A549 (cell line): ENCODE measurements at regions not wholly inside any gene's neighbourhood (a gene's known extent, or its start where the extent isn't known, plus 50 kb on each side); places are given as distances from the start of the nearest gene placed in this dataset.

ENCODE experiments used
- ATAC-seq, 2 experiments: fragments of 200-7000 bp in 1 of 2; fragments of >200 bp in 1 of 2; cut with Nextera tagmentation in 1 of 2; cut with Tn5 transposase in 1 of 2; 3 replicates each; pipeline versions ENCODE4 v1.8.0 to v1.9.1; 2018 to 2020; ENCODE audit warnings: mild to moderate bottlenecking in 1 of 2, moderate library complexity in 1 of 2
- CTCF ChIA-PET: fragments of 300-600 bp; sonication (Branson Sonifier 250); formaldehyde crosslinking; extraction: SDS; loops from one replicate; lab custom pipeline; 2021; ENCODE audit warnings: antibody characterized with exemption, inconsistent platforms; lab: Yijun Ruan, JAX
- POLR2A ChIA-PET: fragments of 350-600 bp; formaldehyde crosslinking; extraction: SDS; loops from one replicate; lab custom pipeline; 2021; ENCODE audit warnings: antibody characterized with exemption, inconsistent platforms; lab: Yijun Ruan, JAX
- DNase-seq, 2 experiments: peaks; one replicate each; pipeline versions ENCODE4 v3.0.0 to v3.0.0-alpha.2; 2011 to 2016; ENCODE audit warnings: low read depth in 1 of 2, low spot score in 1 of 2
- FAIRE-seq: peaks from 2 replicates; lab custom pipeline; 2011; peaks lifted over from hg19 to GRCh38; lab: Jason Lieb, UNC
- H3K27ac ChIP-seq, 2 experiments: fragments of >200 bp; sonication (Bioruptor Twin); formaldehyde crosslinking; 3 replicates each; pipeline ENCODE4 v1.5.1; 2016 to 2017
- H3K4me1 ChIP-seq: fragments of >200 bp; sonication (Bioruptor Twin); formaldehyde crosslinking; 3 replicates; pipeline ENCODE4 v1.6.1; 2016
- H3K4me2 ChIP-seq: fragments of >200 bp; sonication (Bioruptor Twin); formaldehyde crosslinking; 3 replicates; pipeline ENCODE4 v1.6.1; 2016
- H3K4me3 ChIP-seq: fragments of >200 bp; sonication (Bioruptor Twin); formaldehyde crosslinking; 3 replicates; pipeline ENCODE4 v1.5.1; 2016
- H3K9me3 ChIP-seq: fragments of >200 bp; sonication (Bioruptor Twin); formaldehyde crosslinking; 3 replicates; pipeline ENCODE4 v1.6.1; 2016
- BHLHE40 ChIP-seq: IDR thresholded peaks from 2 replicates; pipeline ENCODE4 v1.6.1; 2012; ENCODE audit warnings: low read depth, low read length, inconsistent platforms
- CEBPB ChIP-seq, 2 experiments: fragments of >200 bp in 1 of 2; sonication (Bioruptor Twin) in 1 of 2; formaldehyde crosslinking in 1 of 2; IDR thresholded peaks; 2 replicates each; pipeline ENCODE4 v1.6.1; 2012 to 2016
- CHD2 ChIP-seq: fragments of 150-350 bp; IDR thresholded peaks from 2 replicates; pipeline ENCODE4 v1.6.1; 2014; ENCODE audit warnings: low read length; ENCODE audit not compliant: partially characterized antibody
- CHD4 ChIP-seq: fragments of 200-600 bp; sonication (generic); IDR thresholded peaks from 2 replicates; pipeline ENCODE4 v1.6.1; 2016; ENCODE audit warnings: antibody characterized with exemption, mild to moderate bottlenecking, borderline replicate concordance
- EHMT2 ChIP-seq: fragments of 200-600 bp; sonication (generic); IDR thresholded peaks from 2 replicates; pipeline ENCODE4 v1.6.1; 2016; ENCODE audit warnings: antibody characterized with exemption, low read depth, mild to moderate bottlenecking, moderate library complexity
- FOSB ChIP-seq: fragments of 250-450 bp; sonication (Bioruptor Pico); IDR thresholded peaks from 2 replicates; pipeline ENCODE4 v1.5.0; 2020; ENCODE audit warnings: mild to moderate bottlenecking, moderate library complexity
- FOSL2 ChIP-seq, 2 experiments: fragments of 450-650 bp in 1 of 2; fragments of >200 bp in 1 of 2; sonication (Bioruptor Twin) in 1 of 2; formaldehyde crosslinking; IDR thresholded peaks; 2 replicates each; pipeline versions ENCODE4 v1.5.0 to v1.6.1; 2016 to 2020; ENCODE audit warnings: mild to moderate bottlenecking in 1 of 2, moderate library complexity in 1 of 2
- GATA3 ChIP-seq: IDR thresholded peaks from 2 replicates; pipeline ENCODE4 v1.6.1; 2012; ENCODE audit warnings: borderline replicate concordance
- HDAC2 ChIP-seq: fragments of 200-600 bp; sonication (generic); IDR thresholded peaks from 2 replicates; pipeline ENCODE4 v1.6.1; 2016
- JUN ChIP-seq, 2 experiments: fragments of >200 bp; sonication (Bioruptor Twin); formaldehyde crosslinking; IDR thresholded peaks; 2 replicates in 1 of 2; 3 replicates in 1 of 2; pipeline ENCODE4 v1.6.1; 2016 to 2017
- JUNB ChIP-seq: fragments of >200 bp; sonication (Bioruptor Twin); formaldehyde crosslinking; IDR thresholded peaks from 2 replicates; pipeline ENCODE4 v1.6.1; 2016
- MAZ ChIP-seq: fragments of 150-350 bp; IDR thresholded peaks from 2 replicates; pipeline ENCODE4 v1.6.1; 2014; ENCODE audit warnings: antibody characterized with exemption, low read depth, low read length, borderline replicate concordance
- NR3C1 ChIP-seq: fragments of >200 bp; sonication (Bioruptor Twin); formaldehyde crosslinking; IDR thresholded peaks from 3 replicates; pipeline ENCODE4 v1.6.1; 2017
- PHF8 ChIP-seq: fragments of 200-600 bp; sonication (generic); IDR thresholded peaks from 2 replicates; pipeline ENCODE4 v1.6.1; 2016; ENCODE audit warnings: low read depth, mild to moderate bottlenecking, antibody characterized with exemption, moderate library complexity, borderline replicate concordance
- POLR2A ChIP-seq: IDR thresholded peaks from 2 replicates; pipeline ENCODE4 v1.6.1; 2012; ENCODE audit warnings: mild to moderate bottlenecking, low read length
- RAD21 ChIP-seq, 2 experiments: fragments of >200 bp in 1 of 2; sonication (Bioruptor Twin) in 1 of 2; formaldehyde crosslinking in 1 of 2; IDR thresholded peaks in 1 of 2; conservative IDR thresholded peaks in 1 of 2; 2 replicates in 1 of 2; 3 replicates in 1 of 2; pipeline ENCODE4 v1.6.1; 2012 to 2018; ENCODE audit warnings: inconsistent platforms in 1 of 2
- RCOR1 ChIP-seq: fragments of 150-350 bp; IDR thresholded peaks from 2 replicates; pipeline ENCODE4 v1.6.1; 2014; ENCODE audit warnings: antibody characterized with exemption, low read length, low read depth
- RFX5 ChIP-seq: fragments of 450-650 bp; IDR thresholded peaks from 2 replicates; pipeline ENCODE4 v1.7.1; 2014; ENCODE audit warnings: antibody characterized with exemption, mild to moderate bottlenecking, moderate library complexity
- TP53 ChIP-seq: fragments of 250-450 bp; sonication (Bioruptor Pico); IDR thresholded peaks from 2 replicates; pipeline ENCODE4 v1.5.0; 2021; ENCODE audit warnings: mild to moderate bottlenecking, moderate library complexity
- ZNF302 ChIP-seq: fragments of 250-450 bp; sonication (Bioruptor Pico); IDR thresholded peaks from 2 replicates; pipeline ENCODE4 v1.9.0; 2021; ENCODE audit warnings: inconsistent platforms, mild to moderate bottlenecking, moderate library complexity
- WGBS: methylation state at CpG from one replicate; pipeline ENCODE4 v1.1.6; 2017; ENCODE audit errors: missing lambda C conversion rate; 5-methylcytosine and 5-hydroxymethylcytosine counted together
- TF ChIP-seq, protein P1 (sequence below): IDR thresholded peaks from 2 replicates; pipeline ENCODE4 v1.6.1; 2012; ENCODE audit warnings: low read depth, borderline replicate concordance
- TF ChIP-seq, protein P2 (sequence below): fragments of 150-350 bp; IDR thresholded peaks from 2 replicates; pipeline ENCODE4 v1.6.1; 2014; ENCODE audit warnings: low read depth, mild to moderate bottlenecking, low read length
- TF ChIP-seq, protein P3 (sequence below): fragments of >200 bp; sonication (Bioruptor Twin); formaldehyde crosslinking; IDR thresholded peaks from 3 replicates; pipeline ENCODE4 v1.6.1; 2016
- TF ChIP-seq, protein P4 (sequence below): fragments of 450-650 bp; IDR thresholded peaks from 2 replicates; pipeline ENCODE4 v1.6.1; 2014; ENCODE audit warnings: antibody characterized with exemption

DNA sequence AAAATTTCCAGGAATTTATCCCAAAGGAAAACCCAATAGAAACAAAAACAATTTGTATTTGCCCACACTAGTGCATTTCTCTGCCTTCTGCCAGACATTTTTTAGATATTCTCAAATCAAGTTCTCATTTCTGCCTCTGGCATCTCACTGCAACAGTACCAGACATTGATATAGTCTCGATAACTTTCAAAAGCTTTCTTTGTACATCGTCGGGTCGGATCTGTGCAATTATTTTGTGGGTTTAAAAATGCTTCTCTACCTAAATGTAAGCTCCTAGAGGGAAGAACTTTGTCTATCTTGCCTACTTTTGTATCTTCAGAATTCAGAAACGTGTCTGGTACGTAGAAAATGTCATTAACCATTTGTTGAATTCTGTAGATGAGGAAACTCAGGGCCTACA, 125.5 kb upstream of the LIFR start:
- DNase-seq, result no peak
- TF ChIP-seq EHMT2, result no peak
- Histone ChIP-seq H3K4me1 (no peaks in the 10 kb centered on the region), H3K9me3 (no peaks in the 10 kb centered on the region), H3K4me2 (no peak overlapping the region), H3K4me3 (no peak overlapping the region), H3K27ac (no peak overlapping the region)
- POLR2A ChIA-PET, result no interaction called here
- no peak for ATAC-seq
- CTCF ChIA-PET, result interaction anchor here (1.5 kb wide), 2 partner anchors 12 to 240 kb away, joined by 3 to 6 read pairs; no protein-coding TSS in a partner anchor
- FAIRE-seq, result no peak
- WGBS, result 79% methylated on average over 6 of the region's 6 CpGs

DNA sequence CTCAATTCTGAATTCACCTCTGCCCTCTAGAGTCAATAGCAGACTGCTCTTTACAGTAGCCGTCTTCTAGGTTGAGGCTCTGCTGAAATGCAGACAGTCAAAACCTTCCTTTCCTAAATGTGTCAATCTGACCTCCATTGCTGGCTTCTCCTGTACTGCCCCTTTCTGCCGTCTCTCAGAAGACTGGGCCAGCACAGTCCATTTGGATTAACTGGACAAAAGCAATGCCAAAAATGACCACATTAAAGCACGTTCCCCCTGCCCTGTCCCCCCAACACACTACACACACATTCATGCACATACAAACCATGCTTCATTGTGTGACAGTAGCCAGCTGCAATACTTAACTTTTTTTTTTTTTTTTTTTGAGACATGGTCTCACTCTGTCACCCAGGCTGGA, 130.2 kb upstream of the LIFR start:
- Histone ChIP-seq H3K4me3 (no peak overlapping the region), H3K4me2 (no peak overlapping the region), H3K9me3 (no peaks in the 10 kb centered on the region), H3K4me1 (no peaks in the 10 kb centered on the region), H3K27ac (no peak overlapping the region)
- POLR2A ChIA-PET, result no interaction called here
- FAIRE-seq (no peak), DNase-seq (no peak), ATAC-seq (no peak)
- no peak for TF ChIP-seq HDAC2
- TF ChIP-seq POLR2A, result no peak
- TF ChIP-seq JUNB, result no peak
- TF ChIP-seq RAD21 (conservative IDR thresholded peaks at IDR 0.05 in 1 of 2, IDR thresholded peaks at IDR 0.05 in 1 of 2), result no peak
- no peak for TF ChIP-seq FOSL2 (IDR thresholded peaks at IDR 0.05)
- TF ChIP-seq FOSL2 (CRISPR knock-in tag; IDR thresholded peaks at IDR 0.05), result no peak
- no peak for TF ChIP-seq RCOR1
- no peak for TF ChIP-seq JUN (IDR thresholded peaks at IDR 0.05)
- TF ChIP-seq BHLHE40, result no peak
- TF ChIP-seq, protein P1, sequence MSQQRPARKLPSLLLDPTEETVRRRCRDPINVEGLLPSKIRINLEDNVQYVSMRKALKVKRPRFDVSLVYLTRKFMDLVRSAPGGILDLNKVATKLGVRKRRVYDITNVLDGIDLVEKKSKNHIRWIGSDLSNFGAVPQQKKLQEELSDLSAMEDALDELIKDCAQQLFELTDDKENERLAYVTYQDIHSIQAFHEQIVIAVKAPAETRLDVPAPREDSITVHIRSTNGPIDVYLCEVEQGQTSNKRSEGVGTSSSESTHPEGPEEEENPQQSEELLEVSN, result no peak
- TF ChIP-seq MAZ, result no peak
- TF ChIP-seq ZNF302, result no peak
- CTCF ChIA-PET, result interaction anchor here (0.7 to 1.9 kb wide), 3 partner anchors 123 to 255 kb away, joined by 4 to 5 read pairs (median 5); no protein-coding TSS in a partner anchor
- WGBS, result 51% methylated on average over 3 of the region's 3 CpGs

DNA sequence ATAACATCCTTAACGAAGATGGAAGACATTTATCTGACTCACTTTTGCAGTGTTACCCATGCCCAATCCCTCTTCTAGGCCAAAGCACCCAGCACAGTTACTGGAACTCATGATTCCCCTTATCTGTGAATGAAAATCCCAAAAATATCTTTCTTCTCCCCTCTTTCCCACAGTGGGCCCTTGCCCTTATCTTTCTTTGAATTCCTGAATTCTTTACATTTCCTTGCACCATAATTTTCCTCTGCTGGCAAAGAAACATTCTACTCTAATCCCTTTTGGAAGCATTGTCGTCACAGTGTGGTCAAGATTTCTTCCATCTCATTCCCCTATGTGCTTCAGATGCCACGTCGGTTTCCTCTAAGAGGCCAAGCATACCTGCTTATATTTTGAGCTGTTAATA, 135.9 kb upstream of the LIFR start:
- no peak for ATAC-seq
- no peak overlapping the region for H3K4me3 ChIP-seq
- TF ChIP-seq, protein P2, sequence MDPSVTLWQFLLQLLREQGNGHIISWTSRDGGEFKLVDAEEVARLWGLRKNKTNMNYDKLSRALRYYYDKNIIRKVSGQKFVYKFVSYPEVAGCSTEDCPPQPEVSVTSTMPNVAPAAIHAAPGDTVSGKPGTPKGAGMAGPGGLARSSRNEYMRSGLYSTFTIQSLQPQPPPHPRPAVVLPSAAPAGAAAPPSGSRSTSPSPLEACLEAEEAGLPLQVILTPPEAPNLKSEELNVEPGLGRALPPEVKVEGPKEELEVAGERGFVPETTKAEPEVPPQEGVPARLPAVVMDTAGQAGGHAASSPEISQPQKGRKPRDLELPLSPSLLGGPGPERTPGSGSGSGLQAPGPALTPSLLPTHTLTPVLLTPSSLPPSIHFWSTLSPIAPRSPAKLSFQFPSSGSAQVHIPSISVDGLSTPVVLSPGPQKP, result no peak
- TF ChIP-seq NR3C1 (no peak), RFX5 (no peak), FOSB (CRISPR knock-in tag) (no peak), TP53 (CRISPR knock-in tag) (no peak), HDAC2 (no peak), GATA3 (no peak), RAD21 (conservative IDR thresholded peaks at IDR 0.05 in 1 of 2, IDR thresholded peaks at IDR 0.05 in 1 of 2) (no peak), CHD2 (no peak), CEBPB (IDR thresholded peaks at IDR 0.05) (no peak), CHD4 (no peak), ZNF302 (no peak), PHF8 (no peak)
- TF ChIP-seq, protein P3, sequence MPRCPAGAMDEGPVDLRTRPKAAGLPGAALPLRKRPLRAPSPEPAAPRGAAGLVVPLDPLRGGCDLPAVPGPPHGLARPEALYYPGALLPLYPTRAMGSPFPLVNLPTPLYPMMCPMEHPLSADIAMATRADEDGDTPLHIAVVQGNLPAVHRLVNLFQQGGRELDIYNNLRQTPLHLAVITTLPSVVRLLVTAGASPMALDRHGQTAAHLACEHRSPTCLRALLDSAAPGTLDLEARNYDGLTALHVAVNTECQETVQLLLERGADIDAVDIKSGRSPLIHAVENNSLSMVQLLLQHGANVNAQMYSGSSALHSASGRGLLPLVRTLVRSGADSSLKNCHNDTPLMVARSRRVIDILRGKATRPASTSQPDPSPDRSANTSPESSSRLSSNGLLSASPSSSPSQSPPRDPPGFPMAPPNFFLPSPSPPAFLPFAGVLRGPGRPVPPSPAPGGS, result no peak
- TF ChIP-seq, protein P4, sequence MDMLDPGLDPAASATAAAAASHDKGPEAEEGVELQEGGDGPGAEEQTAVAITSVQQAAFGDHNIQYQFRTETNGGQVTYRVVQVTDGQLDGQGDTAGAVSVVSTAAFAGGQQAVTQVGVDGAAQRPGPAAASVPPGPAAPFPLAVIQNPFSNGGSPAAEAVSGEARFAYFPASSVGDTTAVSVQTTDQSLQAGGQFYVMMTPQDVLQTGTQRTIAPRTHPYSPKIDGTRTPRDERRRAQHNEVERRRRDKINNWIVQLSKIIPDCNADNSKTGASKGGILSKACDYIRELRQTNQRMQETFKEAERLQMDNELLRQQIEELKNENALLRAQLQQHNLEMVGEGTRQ, result no peak
- TF ChIP-seq, protein P1, result no peak
- TF ChIP-seq, all 56 proteins: peak for 0
- ChIA-PET CTCF (no interaction called here), POLR2A (no interaction called here)
- Histone ChIP-seq H3K4me2 (no peak overlapping the region), H3K27ac (no peak overlapping the region), H3K9me3 (no peaks in the 10 kb centered on the region), H3K4me1 (0 out of 3 replicates have a peak, but pooled peaks cover 6% of the 10 kb centered on the region)
- no peak for FAIRE-seq
- WGBS, result 55% methylated on average over 4 of the region's 4 CpGs
- DNase-seq, result no peak
